ENCODE measurements at regions not wholly inside any gene's neighbourhood (a gene's known extent, or its start where the extent isn't known, plus 50 kb on each side); places are given as distances from the start of the nearest gene placed in this dataset.

GRCh38 chr18:54515149-54515548 is 75.9 kb upstream of the DYNAP start:
- Histone ChIP-seq H3K27ac (ENCODE audit: low read depth in 1 of 2, low read length in 1 of 2) (no peak overlapping the region), H3K9ac (ENCODE audit: insufficient read depth in 1 of 2, low read length in 2 of 2) (no peak overlapping the region), H3K4me3 (no peak overlapping the region), H3K27me3 (ENCODE audit: control insufficient read depth in 3 of 3, insufficient read depth in 3 of 3, low read length in 2 of 3) (peaks cover 0 to 2% (median 0%) of the 10 kb centered on the region in 3 donors), H3K4me1 (ENCODE audit: control insufficient read depth in 5 of 5, insufficient read depth in 5 of 5, low read length in 5 of 5) (no peaks in the 10 kb centered on the region), H3K9me3 (ENCODE audit: control insufficient read depth in 4 of 4, insufficient read depth in 3 of 4, low read length in 3 of 4) (no peaks in the 10 kb centered on the region), H3K36me3 (ENCODE audit: control insufficient read depth in 4 of 4, insufficient read depth in 4 of 4, low read length in 4 of 4) (no peaks in the 10 kb centered on the region)
- no peak for DNase-seq
- no peak for ATAC-seq (ENCODE audit: insufficient read depth, low FRiP score)
- 64 to 65% methylated on average over 2 of the region's 2 CpGs for WGBS, 2 donors
- TF ChIP-seq CTCF (IDR thresholded peaks at IDR 0.05; ENCODE audit: control extremely low read depth, extremely low read depth): no peak

- Histone ChIP-seq H3K27ac (ENCODE audit: low read depth in 1 of 2, low read length in 1 of 2) (no peak overlapping the region), H3K4me3 (no peak overlapping the region), H3K27me3 (ENCODE audit: control insufficient read depth in 3 of 3, insufficient read depth in 3 of 3, low read length in 2 of 3) (no peaks in the 10 kb centered on the region), H3K36me3 (ENCODE audit: control insufficient read depth in 4 of 4, insufficient read depth in 4 of 4, low read length in 4 of 4) (no peaks in the 10 kb centered on the region), H3K4me1 (ENCODE audit: control insufficient read depth in 5 of 5, insufficient read depth in 5 of 5, low read length in 5 of 5) (no peaks in the 10 kb centered on the region), H3K9ac (ENCODE audit: insufficient read depth in 1 of 2, low read length in 2 of 2) (no peak overlapping the region), H3K9me3 (ENCODE audit: control insufficient read depth in 4 of 4, insufficient read depth in 3 of 4, low read length in 3 of 4) (no peaks in the 10 kb centered on the region)
- no peak for TF ChIP-seq CTCF (IDR thresholded peaks at IDR 0.05; ENCODE audit: control extremely low read depth, extremely low read depth)
- WGBS, 2 donors: 93 to 96% methylated on average over 5 of the region's 5 CpGs
- ATAC-seq (ENCODE audit: insufficient read depth, low FRiP score): no peak
- DNase-seq: no peak
These were observed 73.5 kb upstream of the DYNAP start for GRCh38 chr18:54517521-54517920.

- Histone ChIP-seq H3K9me3 (ENCODE audit: control insufficient read depth in 4 of 4, insufficient read depth in 3 of 4, low read length in 3 of 4) (no peaks in the 10 kb centered on the region), H3K9ac (ENCODE audit: insufficient read depth in 1 of 2, low read length in 2 of 2) (no peak overlapping the region), H3K27me3 (ENCODE audit: control insufficient read depth in 3 of 3, insufficient read depth in 3 of 3, low read length in 2 of 3) (no peaks in the 10 kb centered on the region), H3K4me3 (no peak overlapping the region), H3K27ac (ENCODE audit: low read depth in 1 of 2, low read length in 1 of 2) (no peak overlapping the region), H3K36me3 (ENCODE audit: control insufficient read depth in 4 of 4, insufficient read depth in 4 of 4, low read length in 4 of 4) (no peaks in the 10 kb centered on the region), H3K4me1 (ENCODE audit: control insufficient read depth in 5 of 5, insufficient read depth in 5 of 5, low read length in 5 of 5) (no peaks in the 10 kb centered on the region)
- TF ChIP-seq CTCF (IDR thresholded peaks at IDR 0.05; ENCODE audit: control extremely low read depth, extremely low read depth): no peak
- WGBS, 2 donors: 78 to 88% methylated on average over 1 of the region's 1 CpG
- ATAC-seq (ENCODE audit: insufficient read depth, low FRiP score) (no peak), DNase-seq (no peak)
These were observed 69.2 kb upstream of the DYNAP start for GRCh38 chr18:54521846-54522245.

GRCh38 chr18:54528942-54529376 is 62.1 kb upstream of the DYNAP start:
- no peak for ATAC-seq (ENCODE audit: insufficient read depth, low FRiP score)

More at GRCh38 chr18:54528942-54529376, 62.1 kb upstream of the DYNAP start:
- no peak overlapping the region for H3K4me3 ChIP-seq
- no peaks in the 10 kb centered on the region for H3K9me3 ChIP-seq (ENCODE audit: control insufficient read depth in 4 of 4, insufficient read depth in 3 of 4, low read length in 3 of 4)
- H3K4me1 ChIP-seq (ENCODE audit: control insufficient read depth in 5 of 5, insufficient read depth in 5 of 5, low read length in 5 of 5): no peaks in the 10 kb centered on the region
- H3K36me3 ChIP-seq (ENCODE audit: control insufficient read depth in 4 of 4, insufficient read depth in 4 of 4, low read length in 4 of 4): no peaks in the 10 kb centered on the region
- peaks cover 0 to 17% (median 0%) of the 10 kb centered on the region in 3 donors for H3K27me3 ChIP-seq (ENCODE audit: control insufficient read depth in 3 of 3, insufficient read depth in 3 of 3, low read length in 2 of 3)
- H3K9ac ChIP-seq (ENCODE audit: insufficient read depth in 1 of 2, low read length in 2 of 2): no peak overlapping the region
- 51 to 72% methylated on average over 1 of the region's 1 CpG for WGBS, 2 donors
- TF ChIP-seq CTCF (IDR thresholded peaks at IDR 0.05; ENCODE audit: control extremely low read depth, extremely low read depth): no peak
- DNase-seq: no peak
- H3K27ac ChIP-seq (ENCODE audit: low read depth in 1 of 2, low read length in 1 of 2): no peak overlapping the region
